Body of pancreas (tissue), 4 donors: ENCODE measurements at regions not wholly inside any gene's neighbourhood (a gene's known extent, or its start where the extent isn't known, plus 50 kb on each side); places are given as distances from the start of the nearest gene placed in this dataset.
"Not testable (repeated sequence)": the region's sequence is repeated elsewhere in the genome, so short reads cannot be mapped to it uniquely, and the experiment has no call there.

Source experiments
- ATAC-seq: fragments of 150-250 bp; one replicate; pipeline ENCODE4 v1.9.1; 2016
- DNase-seq, 4 donors: peaks; one replicate each; pipeline ENCODE4 v3.0.0-alpha.2; 2019
- H3K27ac ChIP-seq, 4 donors: fragments of 200-600 bp; sonication (generic); 1 replicate in 3 of 4; 2 replicates in 1 of 4; pipeline versions ENCODE4 v1.5.1 to v1.6.1; 2016 to 2019; ENCODE audit warnings: mild to moderate bottlenecking in 1 of 4, mixed read lengths in 1 of 4, moderate library complexity in 1 of 4
- H3K27me3 ChIP-seq, 2 donors: fragments of 200-600 bp; sonication (generic); one replicate each; pipeline ENCODE4 v1.6.0; 2016; ENCODE audit warnings: mild to moderate bottlenecking in 1 of 2
- H3K36me3 ChIP-seq, 2 donors: fragments of 200-600 bp; sonication (generic); replicated peaks in 1 of 2; 2 replicates each; pipeline ENCODE4 v1.5.1; 2016; ENCODE audit warnings: low read depth in 2 of 2; ENCODE audit not compliant: insufficient read depth in 1 of 2
- H3K4me1 ChIP-seq: fragments of 200-600 bp; sonication (generic); one replicate; pipeline ENCODE4 v1.6.0; 2016
- H3K4me3 ChIP-seq, 2 donors: fragments of 200-600 bp; sonication (generic); 1 replicate in 1 of 2; 2 replicates in 1 of 2; pipeline ENCODE4 v1.5.1; 2016 to 2019
- H3K9me3 ChIP-seq, 3 donors: fragments of 200-600 bp; sonication (generic); 1 replicate in 2 of 3; 2 replicates in 1 of 3; pipeline ENCODE4 v1.5.1; 2016
- CTCF ChIP-seq, 7 experiments: fragments of 450-650 bp in 4 of 7; fragments of 200-600 bp in 3 of 7; sonication (generic) in 3 of 7; IDR thresholded peaks; one replicate each; pipeline ENCODE4 v1.5.1; 2016 to 2019; ENCODE audit warnings: antibody characterized with exemption in 7 of 7
- POLR2A ChIP-seq, 3 donors: fragments of 450-650 bp; IDR thresholded peaks; one replicate each; pipeline ENCODE4 v1.6.1; 2016; ENCODE audit warnings: antibody characterized with exemption in 3 of 3, mild to moderate bottlenecking in 2 of 3
- whole genome bisulfite sequencing, 2 donors: methylation state at CpG; one replicate each; pipeline ENCODE4 v1.1.5; 2017; 5-methylcytosine and 5-hydroxymethylcytosine counted together
- intact Hi-C: fragments of 100-400 bp; cut with DNase I; formaldehyde crosslinking; loops from one replicate; pipeline ENCODE4 v1.15.1; 2023

- WGBS, 2 donors = 53 to 54% methylated on average over 12 of the region's 12 CpGs
- no peak for TF ChIP-seq POLR2A (IDR thresholded peaks at IDR 0.05)
- no peak for TF ChIP-seq CTCF (IDR thresholded peaks at IDR 0.05)
- Histone ChIP-seq H3K27ac (no peak overlapping the region), H3K27me3 (peaks cover 0 to 3% of the 10 kb centered on the region in 2 donors), H3K4me3 (no peak overlapping the region), H3K4me1 (no peaks in the 10 kb centered on the region), H3K36me3 (no peaks in the 10 kb centered on the region), H3K9me3 (no peaks in the 10 kb centered on the region)
- intact Hi-C loops = no loop called here
- no peak for ATAC-seq
- no peak for DNase-seq
Measured at GRCh38 chr22:49392841-49393510, 434.7 kb downstream of the BRD1 start.

- TF ChIP-seq POLR2A (IDR thresholded peaks at IDR 0.05) = no peak
- TF ChIP-seq CTCF (IDR thresholded peaks at IDR 0.05) = no peak
- Histone ChIP-seq H3K4me3 (no peak overlapping the region), H3K9me3 (no peaks in the 10 kb centered on the region), H3K27me3 (peaks cover 0 to 3% of the 10 kb centered on the region in 2 donors), H3K36me3 (no peaks in the 10 kb centered on the region), H3K27ac (no peak overlapping the region), H3K4me1 (no peaks in the 10 kb centered on the region)
- no peak for DNase-seq
- ATAC-seq = no peak
- intact Hi-C loops = no loop called here
- 40 to 57% methylated on average over 6 of the region's 6 CpGs for WGBS, 2 donors
Measured at GRCh38 chr22:49392247-49392646, 435.4 kb downstream of the BRD1 start.

- no peak overlapping the region for H3K4me3 ChIP-seq
- H3K36me3 ChIP-seq = no peaks in the 10 kb centered on the region
- TF ChIP-seq CTCF (IDR thresholded peaks at IDR 0.05) (no peak), POLR2A (IDR thresholded peaks at IDR 0.05) (no peak)
- intact Hi-C loops = no loop called here
- DNase-seq (no peak), ATAC-seq (no peak)
- no peaks in the 10 kb centered on the region for H3K9me3 ChIP-seq
- no peaks in the 10 kb centered on the region for H3K4me1 ChIP-seq
- peaks cover 0 to 3% of the 10 kb centered on the region in 2 donors for H3K27me3 ChIP-seq
- 66% methylated on average over 12 to 18 of the region's 18 CpGs for WGBS, 2 donors
- H3K27ac ChIP-seq = no peak overlapping the region
Measured at GRCh38 chr22:49391436-49391835, 436.2 kb downstream of the BRD1 start.

GRCh38 chr22:49390954-49391353, 436.7 kb downstream of the BRD1 start:
- TF ChIP-seq CTCF (IDR thresholded peaks at IDR 0.05) (no peak), POLR2A (IDR thresholded peaks at IDR 0.05) (no peak)
- no peak for ATAC-seq
- Histone ChIP-seq H3K27ac (no peak overlapping the region), H3K4me1 (no peaks in the 10 kb centered on the region), H3K36me3 (no peaks in the 10 kb centered on the region), H3K4me3 (no peak overlapping the region), H3K9me3 (no peaks in the 10 kb centered on the region), H3K27me3 (peaks cover 0 to 3% of the 10 kb centered on the region in 2 donors)
- WGBS, 2 donors = 90 to 91% methylated on average over 7 of the region's 7 CpGs
- intact Hi-C loops = no loop called here
- no peak for DNase-seq

GRCh38 chr22:49383909-49384308, 443.8 kb downstream of the BRD1 start:
- WGBS, 2 donors = 27 to 39% methylated on average over 6 to 7 of the region's 7 CpGs
- ATAC-seq, H3K4me3 ChIP-seq, H3K27ac ChIP-seq, H3K36me3 ChIP-seq, DNase-seq, H3K4me1 ChIP-seq, H3K27me3 ChIP-seq, intact Hi-C loops, H3K9me3 ChIP-seq: not testable (repeated sequence)
